HG02981 (cell line): ENCODE measurements at regions not wholly inside any gene's neighbourhood (a gene's known extent, or its start where the extent isn't known, plus 50 kb on each side); places are given as distances from the start of the nearest gene placed in this dataset.

ENCODE experiments used
- ATAC-seq: cut with Tn5 transposase; IDR thresholded peaks from one replicate; pipeline ENCODE4 v1.9.1; 2021; ENCODE audit warnings: mild to moderate bottlenecking, moderate library complexity; ENCODE audit not compliant: unreplicated experiment

GRCh38 chr4:17188125-17188524 is 289.7 kb upstream of the LDB2 start:
- no peak for ATAC-seq

- ATAC-seq, result no peak
These were observed 288.6 kb upstream of the LDB2 start for GRCh38 chr4:17187003-17187402.

GRCh38 chr4:17182888-17183287 is 284.4 kb upstream of the LDB2 start:
- ATAC-seq, result no peak

- no peak for ATAC-seq
These were observed 276.3 kb upstream of the LDB2 start for GRCh38 chr4:17174751-17175150.

- ATAC-seq, result no peak
These were observed 274.9 kb upstream of the LDB2 start for GRCh38 chr4:17173300-17173699.

- no peak for ATAC-seq
These were observed 271.7 kb upstream of the LDB2 start for GRCh38 chr4:17170131-17170530.

- no peak for ATAC-seq
These were observed 271.3 kb upstream of the LDB2 start for GRCh38 chr4:17169699-17170098.

- no peak for ATAC-seq
These were observed 270.1 kb upstream of the LDB2 start for GRCh38 chr4:17168571-17168970.

GRCh38 chr4:17166954-17167353 is 268.5 kb upstream of the LDB2 start:
- no peak for ATAC-seq

- no peak for ATAC-seq
These were observed 266.8 kb upstream of the LDB2 start for GRCh38 chr4:17165286-17165685.

GRCh38 chr4:17164666-17165065 is 266.2 kb upstream of the LDB2 start:
- ATAC-seq, result no peak

GRCh38 chr4:17163156-17163771 is 264.8 kb upstream of the LDB2 start:
- no peak for ATAC-seq

GRCh38 chr4:17157304-17157703 is 258.9 kb upstream of the LDB2 start:
- ATAC-seq, result no peak

- ATAC-seq, result no peak
These were observed 257.0 kb upstream of the LDB2 start for GRCh38 chr4:17155486-17155885.

- no peak for ATAC-seq
These were observed 255.1 kb upstream of the LDB2 start for GRCh38 chr4:17153572-17153971.

GRCh38 chr4:17152941-17153540 is 254.6 kb upstream of the LDB2 start:
- ATAC-seq, result no peak

- ATAC-seq, result no peak
These were observed 243.8 kb upstream of the LDB2 start for GRCh38 chr4:17142232-17142711.

- ATAC-seq, result no peak
These were observed 240.4 kb upstream of the LDB2 start for GRCh38 chr4:17138847-17139246.

- no peak for ATAC-seq
These were observed 236.1 kb upstream of the LDB2 start for GRCh38 chr4:17134565-17134964.

- no peak for ATAC-seq
These were observed 235.7 kb upstream of the LDB2 start for GRCh38 chr4:17134100-17134499.

GRCh38 chr4:17132226-17132625 is 233.8 kb upstream of the LDB2 start:
- ATAC-seq, result no peak

- no peak for ATAC-seq
These were observed 229.8 kb upstream of the LDB2 start for GRCh38 chr4:17128268-17128667.
